Keratinocyte (primary cell): ENCODE measurements at regions not wholly inside any gene's neighbourhood (a gene's known extent, or its start where the extent isn't known, plus 50 kb on each side); places are given as distances from the start of the nearest gene placed in this dataset.

Experiments
- DNase-seq: peaks from one replicate; pipeline ENCODE4 v3.0.0-alpha.2; 2011; ENCODE audit warnings: low read depth, missing footprints, low spot score
- FAIRE-seq: peaks from 2 replicates; lab custom pipeline; 2011; peaks lifted over from hg19 to GRCh38; lab: Jason Lieb, UNC
- H2AFZ ChIP-seq: 2 replicates; pipeline ENCODE4 v1.6.0; 2012; ENCODE audit warnings: low read length, control low read depth, inconsistent platforms; ENCODE audit not compliant: control insufficient read depth
- H3K27ac ChIP-seq: 2 replicates; pipeline ENCODE4 v1.5.1; 2011; ENCODE audit warnings: low read length; ENCODE audit not compliant: control insufficient read depth, insufficient read depth
- H3K27me3 ChIP-seq: 3 replicates; pipeline ENCODE4 v1.6.0; 2011; ENCODE audit warnings: low read length; ENCODE audit not compliant: control insufficient read depth, insufficient read depth; ENCODE audit errors: extremely low read depth
- H3K36me3 ChIP-seq, 2 experiments: 2 replicates in 1 of 2; 3 replicates in 1 of 2; pipeline ENCODE4 v1.5.1; 2011; ENCODE audit warnings: low read length in 2 of 2, mild to moderate bottlenecking in 1 of 2; ENCODE audit not compliant: control insufficient read depth in 2 of 2, insufficient read depth in 2 of 2; ENCODE audit errors: extremely low read depth in 1 of 2
- H3K4me1 ChIP-seq: 3 replicates; pipeline ENCODE4 v1.5.1; 2011; ENCODE audit warnings: low read length; ENCODE audit not compliant: control insufficient read depth, insufficient read depth; ENCODE audit errors: extremely low read depth
- H3K4me2 ChIP-seq: 3 replicates; pipeline ENCODE4 v1.6.0; 2011; ENCODE audit warnings: low read depth, low read length; ENCODE audit not compliant: control insufficient read depth, insufficient read depth; ENCODE audit errors: extremely low read depth
- H3K4me3 ChIP-seq, 3 experiments: fragments of 200-600 bp in 1 of 3; sonication (generic) in 1 of 3; 2 replicates in 2 of 3; 3 replicates in 1 of 3; pipeline ENCODE4 v1.5.1; 2011 to 2016; ENCODE audit warnings: low read length in 3 of 3, mild to moderate bottlenecking in 3 of 3, control low read depth in 2 of 3, inconsistent platforms in 1 of 3, low read depth in 1 of 3, mixed read lengths in 1 of 3, mixed run types in 1 of 3, moderate library complexity in 1 of 3; ENCODE audit not compliant: control insufficient read depth in 2 of 3, insufficient read depth in 2 of 3; ENCODE audit errors: extremely low read depth in 1 of 3
- H3K79me2 ChIP-seq: 2 replicates; pipeline ENCODE4 v1.6.0; 2012; ENCODE audit warnings: low read length; ENCODE audit not compliant: control insufficient read depth, insufficient read depth
- H3K9ac ChIP-seq: 3 replicates; pipeline ENCODE4 v1.6.0; 2011; ENCODE audit warnings: low read length; ENCODE audit not compliant: control insufficient read depth, insufficient read depth; ENCODE audit errors: extremely low read depth
- H3K9me1 ChIP-seq: 3 replicates; pipeline ENCODE4 v1.6.0; 2011; ENCODE audit warnings: low read length; ENCODE audit not compliant: control insufficient read depth, insufficient read depth; ENCODE audit errors: extremely low read depth
- H3K9me3 ChIP-seq: 2 replicates; pipeline ENCODE4 v1.5.1; 2012; ENCODE audit warnings: low read depth, low read length; ENCODE audit not compliant: control insufficient read depth
- H4K20me1 ChIP-seq: 3 replicates; pipeline ENCODE4 v1.6.0; 2011; ENCODE audit warnings: low read length; ENCODE audit not compliant: control insufficient read depth, insufficient read depth; ENCODE audit errors: extremely low read depth
- CTCF ChIP-seq, 3 experiments: IDR thresholded peaks in 1 of 3; conservative IDR thresholded peaks in 1 of 3; optimal IDR thresholded peaks in 1 of 3; 2 replicates in 2 of 3; 3 replicates in 1 of 3; pipeline versions ENCODE3 to v1.5.1; 2011; ENCODE audit warnings: low read length in 3 of 3, mild to moderate bottlenecking in 3 of 3, moderate library complexity in 2 of 3, control low read depth in 1 of 3, inconsistent platforms in 1 of 3; ENCODE audit not compliant: insufficient read depth in 2 of 3; ENCODE audit errors: extremely low read depth in 1 of 3
- EZH2 ChIP-seq: IDR thresholded peaks from one replicate; pipeline ENCODE4 v1.6.1; 2012; ENCODE audit warnings: inconsistent platforms, mild to moderate bottlenecking, low read length, moderate library complexity
- dilution Hi-C: fragments of 300-500 bp; cut with MboI; formaldehyde crosslinking; loops from one replicate; pipeline ENCODE4 v1.7.0; 2020; ENCODE audit warnings: low sequenced_read_pairs; ENCODE audit not compliant: extremely low pct_ligation_motif_present

- H3K9me3 ChIP-seq: no peaks in the 10 kb centered on the region
- no peak overlapping the region for H3K4me2 ChIP-seq
- no peak for TF ChIP-seq CTCF (optimal IDR thresholded peaks at IDR 0.05 in 1 of 3, IDR thresholded peaks at IDR 0.05 in 1 of 3, conservative IDR thresholded peaks at IDR 0.05 in 1 of 3; ENCODE audit: extremely low read depth in 1 of 3, insufficient read depth in 2 of 3, low read length in 3 of 3)
- no peak for TF ChIP-seq EZH2
- H4K20me1 ChIP-seq: no peaks in the 10 kb centered on the region
- no peak for DNase-seq
- no peaks in the 10 kb centered on the region for H3K27me3 ChIP-seq
- no peak overlapping the region for H3K27ac ChIP-seq
- H2AFZ ChIP-seq: no peak overlapping the region
- dilution Hi-C loops: no loop called here
- no peaks in the 10 kb centered on the region for H3K79me2 ChIP-seq
- H3K9me1 ChIP-seq: no peaks in the 10 kb centered on the region
- no peak overlapping the region for H3K9ac ChIP-seq
- H3K4me3 ChIP-seq: no peak overlapping the region
- H3K4me1 ChIP-seq: no peaks in the 10 kb centered on the region
- no peaks in the 10 kb centered on the region for H3K36me3 ChIP-seq
- FAIRE-seq: no peak
These were observed 1157.6 kb upstream of the TENM3 start for GRCh38 chr4:181085557-181085956.

GRCh38 chr4:181105487-181105886, 1137.7 kb upstream of the TENM3 start:
- H3K27me3 ChIP-seq: no peaks in the 10 kb centered on the region
- DNase-seq (no peak), FAIRE-seq (no peak)
- no peak overlapping the region for H2AFZ ChIP-seq
- H3K27ac ChIP-seq: no peak overlapping the region
- H3K4me1 ChIP-seq: no peaks in the 10 kb centered on the region
- no peaks in the 10 kb centered on the region for H3K9me3 ChIP-seq
- no peak overlapping the region for H3K4me2 ChIP-seq
- H3K79me2 ChIP-seq: no peaks in the 10 kb centered on the region
- H4K20me1 ChIP-seq: no peaks in the 10 kb centered on the region
- H3K4me3 ChIP-seq: no peak overlapping the region
- no peak for TF ChIP-seq EZH2
- TF ChIP-seq CTCF (optimal IDR thresholded peaks at IDR 0.05 in 1 of 3, IDR thresholded peaks at IDR 0.05 in 1 of 3, conservative IDR thresholded peaks at IDR 0.05 in 1 of 3; ENCODE audit: extremely low read depth in 1 of 3, insufficient read depth in 2 of 3, low read length in 3 of 3): no peak
- dilution Hi-C loops: no loop called here
- H3K36me3 ChIP-seq: no peaks in the 10 kb centered on the region
- H3K9ac ChIP-seq: no peak overlapping the region
- H3K9me1 ChIP-seq: no peaks in the 10 kb centered on the region
